Gastrocnemius medialis (tissue), 4 donors: ENCODE measurements at regions not wholly inside any gene's neighbourhood (a gene's known extent, or its start where the extent isn't known, plus 50 kb on each side); places are given as distances from the start of the nearest gene placed in this dataset.

Experiments used
- ATAC-seq, 2 donors: fragments of 150-250 bp; one replicate each; pipeline ENCODE4 v1.9.1; 2016
- DNase-seq, 2 donors: peaks; one replicate each; pipeline ENCODE4 v3.0.0-alpha.2; 2019
- H3K27ac ChIP-seq, 4 donors: fragments of 200-600 bp; sonication (generic); 1 replicate in 1 of 4; 2 replicates in 3 of 4; pipeline ENCODE4 v1.5.1; 2016 to 2018; ENCODE audit warnings: mild to moderate bottlenecking in 2 of 4, moderate library complexity in 1 of 4
- H3K27me3 ChIP-seq, 3 donors: fragments of 200-600 bp; sonication (generic) in 2 of 3; 1 replicate in 1 of 3; 2 replicates in 2 of 3; pipeline versions ENCODE4 v1.5.1 to v1.6.0; 2016 to 2019; ENCODE audit warnings: mild to moderate bottlenecking in 1 of 3, moderate library complexity in 1 of 3
- H3K36me3 ChIP-seq, 2 donors: fragments of 200-600 bp; sonication (generic) in 1 of 2; one replicate each; pipeline ENCODE4 v1.5.1; 2017 to 2018
- H3K4me1 ChIP-seq, 2 donors: fragments of 200-600 bp; sonication (generic) in 1 of 2; one replicate each; pipeline ENCODE4 v1.5.1; 2016 to 2017; ENCODE audit warnings: mild to moderate bottlenecking in 2 of 2
- H3K4me3 ChIP-seq, 4 donors: fragments of 200-600 bp; sonication (generic) in 3 of 4; 1 replicate in 1 of 4; 2 replicates in 3 of 4; pipeline ENCODE4 v1.5.1; 2016 to 2019; ENCODE audit warnings: mild to moderate bottlenecking in 2 of 4
- H3K9me3 ChIP-seq, 3 donors: fragments of 200-600 bp; sonication (generic) in 2 of 3; 1 replicate in 1 of 3; 2 replicates in 2 of 3; pipeline ENCODE4 v1.5.1; 2016 to 2019
- CTCF ChIP-seq, 5 experiments: fragments of 450-650 bp in 3 of 5; fragments of 200-600 bp in 2 of 5; sonication (generic) in 2 of 5; IDR thresholded peaks in 4 of 5; conservative IDR thresholded peaks in 1 of 5; 1 replicate in 4 of 5; 2 replicates in 1 of 5; pipeline ENCODE4 v1.5.1; 2016 to 2019; ENCODE audit warnings: antibody characterized with exemption in 5 of 5, mild to moderate bottlenecking in 3 of 5, moderate library complexity in 3 of 5
- POLR2A ChIP-seq, 2 donors: fragments of 450-650 bp; IDR thresholded peaks; one replicate each; pipeline ENCODE4 v1.6.1; 2017; ENCODE audit warnings: antibody characterized with exemption in 2 of 2, mild to moderate bottlenecking in 2 of 2, moderate library complexity in 2 of 2
- in situ Hi-C, 4 donors: fragments of 200-750 bp; cut with MboI; loops; one replicate each; pipeline versions ENCODE4 v1.15.0 to v1.8.0; 2017; ENCODE audit warnings: low sequenced_read_pairs in 4 of 4
- intact Hi-C: fragments of 100-400 bp; cut with DNase I; formaldehyde crosslinking; loops from one replicate; pipeline ENCODE4 v1.15.1; 2023; ENCODE audit warnings: low total_unique reads

DNA sequence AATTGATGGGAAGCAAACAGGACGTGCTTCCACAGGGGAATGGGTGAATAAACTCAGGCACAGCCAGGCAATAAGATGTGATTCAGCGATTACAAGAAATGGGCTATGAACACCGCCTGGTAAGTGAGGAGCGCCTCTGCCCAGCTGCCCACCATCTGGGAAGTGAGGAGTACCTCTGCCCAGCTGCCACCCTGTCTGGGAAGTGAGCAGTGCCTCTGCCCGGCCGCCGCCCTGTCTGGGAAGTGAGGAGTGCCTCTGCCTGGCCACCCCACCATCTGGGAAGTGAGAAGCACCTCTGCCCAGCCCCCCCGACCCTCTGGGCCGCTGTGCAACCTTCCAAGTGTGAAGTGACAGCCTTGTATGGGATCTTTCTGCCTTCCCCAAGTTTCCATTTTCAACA is 73.2 kb upstream of the PRR5 start:
- Histone ChIP-seq H3K4me1 (no peaks in the 10 kb centered on the region), H3K27me3 (no peaks in the 10 kb centered on the region), H3K9me3 (no peaks in the 10 kb centered on the region), H3K27ac (no peak overlapping the region), H3K4me3 (no peak overlapping the region), H3K36me3 (no peaks in the 10 kb centered on the region)
- in situ Hi-C loops: loop anchor here (10.0 to 25.0 kb wide), 4 partner anchors 544 to 1242 kb away; no protein-coding TSS in a partner anchor
- intact Hi-C loops: no loop called here
- DNase-seq (no peak), ATAC-seq (no peak)
- TF ChIP-seq CTCF (IDR thresholded peaks at IDR 0.05 in 4 of 5, conservative IDR thresholded peaks at IDR 0.05 in 1 of 5) (no peak), POLR2A (IDR thresholded peaks at IDR 0.05) (no peak)

- DNase-seq: no peak
- in situ Hi-C loops: loop anchor here (10.0 to 25.0 kb wide), 4 partner anchors 543 to 1241 kb away; no protein-coding TSS in a partner anchor
Measured at GRCh38 chr22:44628273-44628672, 73.7 kb upstream of the PRR5 start.

DNA sequence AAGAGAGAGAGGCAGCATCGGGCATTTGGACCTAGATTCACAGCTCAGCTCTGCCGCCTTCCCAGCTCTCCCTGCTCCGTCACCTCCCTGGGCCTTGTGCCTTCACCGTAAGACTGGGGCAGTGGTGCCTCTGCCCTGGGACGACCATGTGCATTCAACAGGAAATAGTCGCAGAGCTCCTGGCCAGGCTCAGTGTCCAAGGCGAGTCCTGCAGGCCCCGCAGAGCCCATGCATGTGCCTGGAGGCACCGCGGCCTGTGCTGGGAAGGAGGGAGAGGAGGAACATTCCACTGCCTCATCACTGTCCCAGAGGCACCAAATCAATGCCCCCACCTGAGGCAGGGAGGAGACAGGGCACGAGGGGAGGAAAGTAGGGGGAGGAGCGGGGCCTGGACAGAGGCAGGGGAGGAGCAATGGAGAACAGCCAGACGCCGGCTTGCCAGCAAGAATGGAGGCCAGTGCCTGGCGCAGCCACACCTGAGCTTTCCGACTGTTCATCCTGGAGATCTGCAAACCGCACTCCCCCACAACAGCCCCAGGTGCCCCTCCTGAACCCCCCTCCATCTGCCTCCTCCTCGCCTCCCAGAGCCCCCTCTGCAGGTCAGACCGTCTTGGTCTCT is 74.4 kb upstream of the PRR5 start:
- no peak for DNase-seq
- in situ Hi-C loops: loop anchor here (10.0 to 25.0 kb wide), 4 partner anchors 543 to 1240 kb away; no protein-coding TSS in a partner anchor
- no peak overlapping the region for H3K4me3 ChIP-seq
- no peaks in the 10 kb centered on the region for H3K36me3 ChIP-seq
- no peak for TF ChIP-seq CTCF (IDR thresholded peaks at IDR 0.05 in 4 of 5, conservative IDR thresholded peaks at IDR 0.05 in 1 of 5)
- no peak for TF ChIP-seq POLR2A (IDR thresholded peaks at IDR 0.05)
- no peaks in the 10 kb centered on the region for H3K27me3 ChIP-seq
- intact Hi-C loops: loop anchor here (2.0 kb wide), 1 partner anchor 1239 kb away; no protein-coding TSS in a partner anchor
- H3K27ac ChIP-seq: no peak overlapping the region
- no peaks in the 10 kb centered on the region for H3K9me3 ChIP-seq
- ATAC-seq: no peak
- H3K4me1 ChIP-seq: no peaks in the 10 kb centered on the region

More at GRCh38 chr22:44628273-44628672, 73.7 kb upstream of the PRR5 start:
- H3K4me1 ChIP-seq: no peaks in the 10 kb centered on the region
- no peak for TF ChIP-seq POLR2A (IDR thresholded peaks at IDR 0.05)
- no peak for TF ChIP-seq CTCF (IDR thresholded peaks at IDR 0.05 in 4 of 5, conservative IDR thresholded peaks at IDR 0.05 in 1 of 5)
- intact Hi-C loops: no loop called here
- H3K36me3 ChIP-seq: no peaks in the 10 kb centered on the region
- ATAC-seq: no peak
- no peaks in the 10 kb centered on the region for H3K27me3 ChIP-seq
- no peak overlapping the region for H3K4me3 ChIP-seq
- no peaks in the 10 kb centered on the region for H3K9me3 ChIP-seq
- no peak overlapping the region for H3K27ac ChIP-seq

- Histone ChIP-seq H3K4me1 (no peaks in the 10 kb centered on the region), H3K27me3 (peaks cover 3 to 8% (median 8%) of the 10 kb centered on the region in 3 donors), H3K4me3 (no peak overlapping the region), H3K36me3 (no peaks in the 10 kb centered on the region), H3K9me3 (no peaks in the 10 kb centered on the region), H3K27ac (no peak overlapping the region)
- peak; percentile 81 to 82 for ATAC-seq
- in situ Hi-C loops (loop anchor here (10.0 to 25.0 kb wide), 4 partner anchors 541 to 1239 kb away; no protein-coding TSS in a partner anchor), intact Hi-C loops (loop anchor here (1.0 to 2.0 kb wide), 2 partner anchors 633 to 1237 kb away; no protein-coding TSS in a partner anchor)
- peak; percentile 14 to 28 for DNase-seq
- TF ChIP-seq CTCF (IDR thresholded peaks at IDR 0.05 in 4 of 5, conservative IDR thresholded peaks at IDR 0.05 in 1 of 5) (peak; percentile 95 to 99 (median 97)), POLR2A (IDR thresholded peaks at IDR 0.05) (no peak)
Measured at GRCh38 chr22:44625981-44626687, 75.9 kb upstream of the PRR5 start.
